Naive thymus-derived CD4-positive, alpha-beta T cell (primary cell): ENCODE measurements at regions not wholly inside any gene's neighbourhood (a gene's known extent, or its start where the extent isn't known, plus 50 kb on each side); places are given as distances from the start of the nearest gene placed in this dataset.
A peak's percentile ranks its signal among the peaks of the same experiment; 100 is the strongest.

Source experiments
- ATAC-seq: fragments of 150-1000 bp; cut with Tn5 transposase; 2 replicates; pipeline ENCODE4 v1.10.0; 2021; ENCODE audit warnings: mild to moderate bottlenecking, moderate library complexity
- CTCF ChIA-PET: fragments of 350-600 bp; sonication (Branson Sonifier 250); formaldehyde crosslinking; loops from one replicate; lab custom pipeline; 2021; ENCODE audit warnings: antibody characterized with exemption; lab: Charles Lee
- POLR2A ChIA-PET: fragments of 350-600 bp; sonication (Branson Sonifier 250); formaldehyde crosslinking; loops from one replicate; lab custom pipeline; 2021; ENCODE audit warnings: antibody characterized with exemption, inconsistent platforms; lab: Charles Lee
- DNase-seq, 9 donors: peaks; one replicate each; pipeline versions ENCODE4 v3.0.0 to v3.0.0-alpha.2; 2020 to 2022; ENCODE audit warnings: mixed read lengths in 1 of 9
- H3K27ac ChIP-seq: one replicate; pipeline ENCODE4 v1.7.0; 2013; ENCODE audit warnings: mild to moderate bottlenecking, low read depth, low read length, moderate library complexity
- H3K27me3 ChIP-seq, 2 donors: one replicate each; pipeline ENCODE4 v1.7.0; 2013; ENCODE audit warnings: low read length in 2 of 2, mild to moderate bottlenecking in 2 of 2, moderate library complexity in 2 of 2; ENCODE audit not compliant: control insufficient read depth in 2 of 2, insufficient read depth in 2 of 2
- H3K36me3 ChIP-seq, 3 experiments: 1 replicate in 2 of 3; 2 replicates in 1 of 3; pipeline ENCODE4 v1.7.0; 2013; ENCODE audit warnings: low read length in 3 of 3, mild to moderate bottlenecking in 3 of 3, moderate library complexity in 1 of 3; ENCODE audit not compliant: insufficient read depth in 3 of 3, control insufficient read depth in 2 of 3
- H3K4me1 ChIP-seq, 2 donors: one replicate each; pipeline ENCODE4 v1.7.0; 2013; ENCODE audit warnings: low read length in 2 of 2, mild to moderate bottlenecking in 2 of 2, moderate library complexity in 1 of 2; ENCODE audit not compliant: control insufficient read depth in 2 of 2, insufficient read depth in 2 of 2
- H3K4me3 ChIP-seq: 2 replicates; pipeline ENCODE4 v1.7.0; 2013; ENCODE audit warnings: mild to moderate bottlenecking, low read length
- H3K9me3 ChIP-seq, 3 experiments: 1 replicate in 2 of 3; 2 replicates in 1 of 3; pipeline ENCODE4 v1.7.0; 2013; ENCODE audit warnings: low read length in 3 of 3; ENCODE audit not compliant: control insufficient read depth in 2 of 3
- H3K27ac Mint-ChIP-seq, 9 donors: one replicate each; pipeline ENCODE4 v1.8.0; 2020 to 2022; ENCODE audit warnings: mixed read lengths in 9 of 9, mild to moderate bottlenecking in 8 of 9, moderate library complexity in 5 of 9, inconsistent platforms in 2 of 9
- H3K27me3 Mint-ChIP-seq, 5 donors: one replicate each; pipeline ENCODE4 v1.8.0; 2021 to 2022; ENCODE audit warnings: mixed read lengths in 5 of 5, mild to moderate bottlenecking in 1 of 5
- H3K36me3 Mint-ChIP-seq, 5 donors: one replicate each; pipeline ENCODE4 v1.8.0; 2020 to 2022; ENCODE audit warnings: mixed read lengths in 5 of 5, mild to moderate bottlenecking in 3 of 5, inconsistent platforms in 1 of 5
- H3K4me1 Mint-ChIP-seq, 7 donors: one replicate each; pipeline ENCODE4 v1.8.0; 2020 to 2022; ENCODE audit warnings: mixed read lengths in 7 of 7, mild to moderate bottlenecking in 3 of 7, inconsistent platforms in 1 of 7
- H3K4me3 Mint-ChIP-seq, 10 donors: one replicate each; pipeline ENCODE4 v1.8.0; 2020 to 2022; ENCODE audit warnings: mild to moderate bottlenecking in 10 of 10, mixed read lengths in 10 of 10, moderate library complexity in 6 of 10, inconsistent platforms in 2 of 10
- H3K9me3 Mint-ChIP-seq, 11 donors: one replicate each; pipeline ENCODE4 v1.8.0; 2020 to 2022; ENCODE audit warnings: mixed read lengths in 11 of 11, mild to moderate bottlenecking in 4 of 11, inconsistent platforms in 1 of 11, moderate library complexity in 1 of 11
- intact Hi-C, 2 donors: fragments of 100-400 bp; cut with micrococcal nuclease; formaldehyde crosslinking; loops; one replicate each; pipeline ENCODE4 v1.15.1; 2023

DNA sequence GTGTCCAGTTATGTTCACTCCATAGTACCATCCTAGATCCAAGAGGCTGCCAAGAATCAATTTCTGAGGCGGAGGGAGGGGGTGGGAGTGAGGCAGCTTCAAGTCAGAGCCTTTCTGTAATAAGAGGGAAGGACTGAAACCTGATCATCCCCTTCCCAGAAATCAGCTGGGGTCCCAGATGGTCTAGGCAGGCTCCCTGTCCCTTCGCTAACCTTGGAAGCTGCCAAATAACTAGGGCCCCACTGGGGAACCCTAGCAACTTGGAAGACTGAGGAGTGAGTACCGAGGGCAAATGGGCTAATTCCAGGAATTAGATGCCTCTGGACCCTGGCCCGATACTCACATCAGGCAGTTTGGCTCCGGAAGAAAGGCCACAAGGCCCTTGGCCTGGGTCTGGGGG lies 113.3 kb downstream of the NAV1 start:
- ATAC-seq, result no peak
- no peak for DNase-seq
- Histone ChIP-seq H3K27me3 (no peaks in the 10 kb centered on the region), H3K4me1 (no peaks in the 10 kb centered on the region), H3K36me3 (no peaks in the 10 kb centered on the region), H3K4me3 (no peak overlapping the region), H3K27ac (no peak overlapping the region), H3K9me3 (no peaks in the 10 kb centered on the region)
- ChIA-PET CTCF (no interaction called here), POLR2A (no interaction called here)
- Mint-ChIP-seq H3K4me3 (no peak overlapping the region), H3K4me1 (peaks cover 0 to 12% (median 0%) of the 10 kb centered on the region in 7 donors), H3K36me3 (no peaks in the 10 kb centered on the region), H3K27me3 (peaks cover 6 to 45% (median 17%) of the 10 kb centered on the region in 5 donors), H3K9me3 (no peaks in the 10 kb centered on the region), H3K27ac (no peak overlapping the region)
- intact Hi-C loops, result no loop called here

- ChIA-PET POLR2A (no interaction called here), CTCF (no interaction called here)
- ATAC-seq (no peak), DNase-seq (no peak)
- Histone ChIP-seq H3K4me1 (no peaks in the 10 kb centered on the region), H3K36me3 (no peaks in the 10 kb centered on the region), H3K9me3 (no peaks in the 10 kb centered on the region), H3K27me3 (no peaks in the 10 kb centered on the region), H3K4me3 (no peak overlapping the region), H3K27ac (no peak overlapping the region)
- peaks cover 0 to 8% (median 0%) of the 10 kb centered on the region in 7 donors for H3K4me1 Mint-ChIP-seq
- H3K9me3 Mint-ChIP-seq, result no peaks in the 10 kb centered on the region
- H3K36me3 Mint-ChIP-seq, result no peaks in the 10 kb centered on the region
- peak overlapping the region in 1 of 9 donors; percentile 17 for H3K27ac Mint-ChIP-seq
- H3K27me3 Mint-ChIP-seq, result peaks cover 0 to 35% (median 11%) of the 10 kb centered on the region in 5 donors
- intact Hi-C loops, result no loop called here
- H3K4me3 Mint-ChIP-seq, result no peak overlapping the region
These were observed 114.3 kb downstream of the NAV1 start for GRCh38 chr1:201653233-201653632.

DNA sequence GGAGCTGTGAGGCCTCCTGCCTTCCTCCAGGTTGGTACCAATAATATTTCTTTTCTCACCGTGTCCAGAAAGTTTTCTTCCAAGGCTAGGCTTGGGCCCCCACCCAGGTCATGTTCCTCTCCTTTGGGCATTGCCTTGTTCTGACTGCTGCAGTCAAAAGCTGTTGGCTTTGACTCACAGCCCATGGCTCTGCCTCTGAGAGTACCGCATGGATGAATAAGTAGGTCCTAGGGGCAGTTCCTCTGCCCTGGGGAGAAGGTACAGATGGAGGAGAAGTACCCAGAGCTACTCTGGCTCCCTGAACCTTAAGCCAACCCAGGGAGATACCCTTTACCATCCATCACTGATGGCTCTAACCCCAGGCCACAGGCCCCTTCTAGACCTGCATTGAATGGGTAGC lies 115.0 kb downstream of the NAV1 start:
- H3K4me1 ChIP-seq, result no peaks in the 10 kb centered on the region
- no peak overlapping the region for H3K4me3 ChIP-seq
- ATAC-seq (no peak), DNase-seq (no peak)
- no peaks in the 10 kb centered on the region for H3K36me3 Mint-ChIP-seq
- H3K4me1 Mint-ChIP-seq, result peaks cover 0 to 8% (median 0%) of the 10 kb centered on the region in 7 donors
- intact Hi-C loops, result no loop called here
- H3K27me3 Mint-ChIP-seq, result peaks cover 0 to 32% (median 11%) of the 10 kb centered on the region in 5 donors
- CTCF ChIA-PET, result no interaction called here
- H3K9me3 Mint-ChIP-seq, result no peaks in the 10 kb centered on the region
- POLR2A ChIA-PET, result no interaction called here
- H3K27ac ChIP-seq, result no peak overlapping the region
- H3K9me3 ChIP-seq, result no peaks in the 10 kb centered on the region
- H3K27ac Mint-ChIP-seq, result no peak overlapping the region
- H3K27me3 ChIP-seq, result no peaks in the 10 kb centered on the region
- no peaks in the 10 kb centered on the region for H3K36me3 ChIP-seq
- no peak overlapping the region for H3K4me3 Mint-ChIP-seq

- Mint-ChIP-seq H3K27ac (no peak overlapping the region), H3K27me3 (peaks cover 0 to 23% (median 10%) of the 10 kb centered on the region in 5 donors), H3K36me3 (no peaks in the 10 kb centered on the region), H3K9me3 (no peaks in the 10 kb centered on the region), H3K4me3 (no peak overlapping the region), H3K4me1 (peaks cover 0 to 2% (median 0%) of the 10 kb centered on the region in 7 donors)
- Histone ChIP-seq H3K36me3 (no peaks in the 10 kb centered on the region), H3K4me1 (no peaks in the 10 kb centered on the region), H3K27me3 (no peaks in the 10 kb centered on the region), H3K9me3 (no peaks in the 10 kb centered on the region), H3K27ac (no peak overlapping the region), H3K4me3 (no peak overlapping the region)
- CTCF ChIA-PET, result no interaction called here
- intact Hi-C loops, result no loop called here
- DNase-seq (no peak), ATAC-seq (no peak)
- POLR2A ChIA-PET, result no interaction called here
These were observed 116.3 kb downstream of the NAV1 start for GRCh38 chr1:201655243-201655642.

DNA sequence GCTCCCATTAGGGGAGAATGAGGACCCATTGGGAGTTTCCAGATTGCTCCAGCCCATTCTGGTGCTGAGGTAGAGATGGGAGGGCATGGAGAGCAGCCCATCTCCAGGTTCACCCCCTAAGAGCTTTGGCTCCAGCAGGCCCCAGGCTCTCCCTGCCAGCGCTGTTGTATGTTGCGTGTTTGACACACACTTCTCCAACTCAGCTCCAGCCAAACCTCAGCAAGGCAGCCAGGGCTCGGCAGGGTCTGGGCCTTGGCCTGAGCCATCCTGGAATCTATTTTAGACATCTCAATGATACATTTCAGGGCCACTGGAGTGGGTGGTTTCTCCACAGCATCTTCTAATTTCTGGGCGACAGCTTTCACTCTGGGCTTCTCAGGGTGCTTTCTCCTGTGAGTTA lies 117.0 kb downstream of the NAV1 start:
- intact Hi-C loops, result no loop called here

DNA sequence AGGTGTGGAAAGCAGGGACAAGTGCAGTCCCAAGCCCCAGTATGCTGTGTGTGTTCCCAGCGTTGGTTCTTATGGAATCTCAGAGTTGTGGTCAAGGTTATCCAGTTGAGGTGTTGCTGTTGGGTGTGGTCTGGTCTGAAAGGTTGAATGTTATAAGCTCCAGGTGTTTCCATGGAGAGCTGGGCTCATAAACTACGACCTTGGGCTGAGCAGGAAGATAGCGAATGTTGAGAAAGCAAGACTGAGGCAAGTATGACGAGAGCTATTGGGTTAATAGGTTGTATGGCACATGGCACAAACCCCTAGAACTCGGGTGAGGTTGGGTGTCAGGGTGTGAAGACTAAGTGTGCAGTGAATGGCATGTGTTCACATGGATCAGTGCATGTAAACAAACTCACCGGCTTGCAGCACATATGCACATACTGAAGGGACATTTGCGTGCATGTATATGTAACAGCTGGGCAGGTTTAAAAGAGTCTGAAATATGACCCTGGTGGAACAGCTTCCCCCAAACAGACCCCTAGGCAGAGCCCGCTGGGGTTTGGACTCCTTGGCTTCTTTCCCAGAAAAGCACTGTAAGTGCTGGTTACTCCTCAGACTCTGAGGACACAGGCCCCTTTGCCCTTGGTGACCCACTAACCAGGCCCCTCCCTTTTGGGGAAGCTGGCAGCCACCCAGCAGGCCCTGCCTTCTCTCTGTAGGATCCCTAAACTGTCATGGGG lies 117.5 kb downstream of the NAV1 start:
- Mint-ChIP-seq H3K4me1 (peaks cover 0 to 3% (median 0%) of the 10 kb centered on the region in 7 donors), H3K27ac (no peak overlapping the region), H3K4me3 (no peak overlapping the region), H3K36me3 (no peaks in the 10 kb centered on the region), H3K27me3 (peaks cover 0 to 12% (median 4%) of the 10 kb centered on the region in 5 donors), H3K9me3 (no peaks in the 10 kb centered on the region)
- ChIA-PET CTCF (no interaction called here), POLR2A (no interaction called here)
- ATAC-seq (no peak), DNase-seq (no peak)
- intact Hi-C loops, result no loop called here
- Histone ChIP-seq H3K27ac (no peak overlapping the region), H3K4me1 (no peaks in the 10 kb centered on the region), H3K27me3 (no peaks in the 10 kb centered on the region), H3K36me3 (no peaks in the 10 kb centered on the region), H3K4me3 (no peak overlapping the region), H3K9me3 (no peaks in the 10 kb centered on the region)

More for the DNA sequence above, 117.0 kb downstream of the NAV1 start:
- Histone ChIP-seq H3K4me1 (no peaks in the 10 kb centered on the region), H3K27me3 (no peaks in the 10 kb centered on the region), H3K9me3 (no peaks in the 10 kb centered on the region), H3K4me3 (no peak overlapping the region), H3K36me3 (no peaks in the 10 kb centered on the region), H3K27ac (no peak overlapping the region)
- ChIA-PET CTCF (no interaction called here), POLR2A (no interaction called here)
- H3K36me3 Mint-ChIP-seq, result no peaks in the 10 kb centered on the region
- no peaks in the 10 kb centered on the region for H3K9me3 Mint-ChIP-seq
- no peak for ATAC-seq
- H3K27ac Mint-ChIP-seq, result no peak overlapping the region
- no peak for DNase-seq
- peaks cover 0 to 17% (median 7%) of the 10 kb centered on the region in 5 donors for H3K27me3 Mint-ChIP-seq
- H3K4me3 Mint-ChIP-seq, result no peak overlapping the region
- peaks cover 0 to 2% (median 0%) of the 10 kb centered on the region in 7 donors for H3K4me1 Mint-ChIP-seq

DNA sequence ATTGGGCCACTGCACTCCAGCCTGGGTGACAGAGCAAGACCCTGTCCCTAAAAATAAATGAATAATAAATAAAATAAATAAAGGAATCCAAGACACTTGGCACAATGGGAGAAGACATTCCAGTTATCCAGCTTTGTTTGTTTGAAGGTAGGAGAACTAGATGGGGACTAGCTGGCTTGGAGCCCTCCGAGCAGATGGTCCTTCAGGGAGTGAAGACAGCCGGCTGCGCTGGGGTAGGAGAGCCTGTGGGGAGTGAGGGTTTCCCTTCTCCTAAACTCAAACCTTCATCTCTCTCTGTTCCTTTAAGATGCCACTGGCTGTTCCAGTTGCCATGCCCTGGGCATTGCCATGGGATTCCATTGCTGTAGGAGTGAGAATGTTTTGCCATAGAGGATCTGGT lies 120.6 kb downstream of the NAV1 start:
- POLR2A ChIA-PET, result no interaction called here
- no peaks in the 10 kb centered on the region for H3K27me3 ChIP-seq
- Mint-ChIP-seq H3K9me3 (no peaks in the 10 kb centered on the region), H3K27me3 (peaks cover 0 to 7% (median 0%) of the 10 kb centered on the region in 5 donors), H3K4me3 (no peak overlapping the region), H3K4me1 (peaks cover 0 to 3% (median 0%) of the 10 kb centered on the region in 7 donors), H3K27ac (peak overlapping the region in 1 of 9 donors; percentile 76), H3K36me3 (no peaks in the 10 kb centered on the region)
- H3K4me3 ChIP-seq, result no peak overlapping the region
- intact Hi-C loops, result no loop called here
- CTCF ChIA-PET, result no interaction called here
- DNase-seq (no peak), ATAC-seq (no peak)
- H3K4me1 ChIP-seq, result no peaks in the 10 kb centered on the region
- H3K36me3 ChIP-seq, result no peaks in the 10 kb centered on the region
- H3K9me3 ChIP-seq, result no peaks in the 10 kb centered on the region
- H3K27ac ChIP-seq, result no peak overlapping the region
